ENCODE measurements at regions not wholly inside any gene's neighbourhood (a gene's known extent, or its start where the extent isn't known, plus 50 kb on each side); places are given as distances from the start of the nearest gene placed in this dataset.

DNA sequence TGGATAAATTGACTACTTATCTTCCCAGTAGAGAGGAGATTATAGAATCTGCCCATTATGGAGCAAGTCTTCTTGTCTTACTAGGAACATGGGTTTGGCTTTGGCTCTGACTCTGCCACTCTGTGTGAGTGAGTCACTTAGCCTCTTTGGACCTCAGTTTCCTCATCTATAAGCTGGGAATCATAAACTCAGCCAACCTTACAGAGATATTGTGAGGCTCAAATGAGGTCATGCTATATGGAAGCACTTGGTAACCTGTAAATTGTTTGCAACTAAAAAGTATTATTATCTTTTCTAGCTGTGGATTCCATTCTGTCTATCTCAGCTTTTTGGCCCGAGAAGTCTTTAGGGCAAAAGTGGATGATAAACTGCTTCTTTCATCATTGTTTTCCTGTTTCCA is 186.8 kb upstream of the TSC22D1 start:
- peaks cover 39% of the 10 kb centered on the region for H3K4me1 ChIP-seq (replicated peaks; ENCODE audit: insufficient read depth)
- no TSS peak for BruUV-seq (replicated peaks)
- no peaks in the 10 kb centered on the region for H4K20me1 ChIP-seq (ENCODE audit: insufficient read depth)
- no peak for DNase-seq
- ChIA-PET CTCF (no interaction called here), POLR2A (ENCODE audit: unreplicated experiment) (interaction anchor here (0.7 kb wide), 1 partner anchor 168 kb away, joined by 4 read pairs; no protein-coding TSS in a partner anchor)
- H3F3A ChIP-seq (ENCODE audit: insufficient read depth, low read depth) = peaks cover 34% of the 10 kb centered on the region
- no peak overlapping the region for H3K4me2 ChIP-seq
- H3K9me3 ChIP-seq (ENCODE audit: insufficient read depth, low read depth) = 0 out of 2 replicates have a peak, but pooled peaks cover 6% of the 10 kb centered on the region
- no peaks in the 10 kb centered on the region for H3K27me3 ChIP-seq (ENCODE audit: insufficient read depth, low read depth)
- no peaks in the 10 kb centered on the region for H3K79me2 ChIP-seq (ENCODE audit: low read depth)
- H3K4me3 ChIP-seq = no peak overlapping the region
- TF ChIP-seq EZH2 (IDR thresholded peaks at IDR 0.05; ENCODE audit: low read depth) = no peak
- TF ChIP-seq, protein P1, sequence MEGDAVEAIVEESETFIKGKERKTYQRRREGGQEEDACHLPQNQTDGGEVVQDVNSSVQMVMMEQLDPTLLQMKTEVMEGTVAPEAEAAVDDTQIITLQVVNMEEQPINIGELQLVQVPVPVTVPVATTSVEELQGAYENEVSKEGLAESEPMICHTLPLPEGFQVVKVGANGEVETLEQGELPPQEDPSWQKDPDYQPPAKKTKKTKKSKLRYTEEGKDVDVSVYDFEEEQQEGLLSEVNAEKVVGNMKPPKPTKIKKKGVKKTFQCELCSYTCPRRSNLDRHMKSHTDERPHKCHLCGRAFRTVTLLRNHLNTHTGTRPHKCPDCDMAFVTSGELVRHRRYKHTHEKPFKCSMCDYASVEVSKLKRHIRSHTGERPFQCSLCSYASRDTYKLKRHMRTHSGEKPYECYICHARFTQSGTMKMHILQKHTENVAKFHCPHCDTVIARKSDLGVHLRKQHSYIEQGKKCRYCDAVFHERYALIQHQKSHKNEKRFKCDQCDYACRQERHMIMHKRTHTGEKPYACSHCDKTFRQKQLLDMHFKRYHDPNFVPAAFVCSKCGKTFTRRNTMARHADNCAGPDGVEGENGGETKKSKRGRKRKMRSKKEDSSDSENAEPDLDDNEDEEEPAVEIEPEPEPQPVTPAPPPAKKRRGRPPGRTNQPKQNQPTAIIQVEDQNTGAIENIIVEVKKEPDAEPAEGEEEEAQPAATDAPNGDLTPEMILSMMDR (conservative IDR thresholded peaks at IDR 0.05) = no peak
- intact Hi-C loops (cut with micrococcal nuclease; ENCODE audit: unreplicated experiment) = no loop called here
- H3K36me3 ChIP-seq (ENCODE audit: low read depth) = no peaks in the 10 kb centered on the region; the same call in 1 of the 2 replicates
- H2AFZ ChIP-seq = no peak overlapping the region
- no peak overlapping the region for H3K27ac ChIP-seq
- no peaks in the 10 kb centered on the region for H3K9me2 ChIP-seq (ENCODE audit: insufficient read depth)

GRCh38 chr13:44760434-44760833 is 184.3 kb upstream of the TSC22D1 start:
- peaks cover 56% of the 10 kb centered on the region for H3F3A ChIP-seq (ENCODE audit: insufficient read depth, low read depth)
- no peak for DNase-seq
- no peaks in the 10 kb centered on the region for H3K27me3 ChIP-seq (ENCODE audit: insufficient read depth, low read depth)
- no peaks in the 10 kb centered on the region for H3K9me2 ChIP-seq (ENCODE audit: insufficient read depth)
- TF ChIP-seq EZH2 (IDR thresholded peaks at IDR 0.05; ENCODE audit: low read depth) = no peak
- TF ChIP-seq, protein P1 (conservative IDR thresholded peaks at IDR 0.05) = no peak
- H3K79me2 ChIP-seq (ENCODE audit: low read depth) = no peaks in the 10 kb centered on the region
- peak overlapping the region; percentile 56 for H2AFZ ChIP-seq
- POLR2A ChIA-PET (ENCODE audit: unreplicated experiment) = interaction anchor here (0.5 kb wide), 2 partner anchors 46 to 53 kb away, joined by 6 to 7 read pairs; no protein-coding TSS in a partner anchor
- CTCF ChIA-PET = no interaction called here
- BruUV-seq (replicated peaks) = no TSS peak
- intact Hi-C loops (cut with micrococcal nuclease; ENCODE audit: unreplicated experiment) = no loop called here
- H3K4me2 ChIP-seq = peak overlapping the region; percentile 82
- H3K4me3 ChIP-seq = peak overlapping the region; percentile 48; the same call in 1 of the 2 replicates
- peaks cover 62% of the 10 kb centered on the region for H3K4me1 ChIP-seq (replicated peaks; ENCODE audit: insufficient read depth)
- no peaks in the 10 kb centered on the region for H4K20me1 ChIP-seq (ENCODE audit: insufficient read depth)
- H3K36me3 ChIP-seq (ENCODE audit: low read depth) = no peaks in the 10 kb centered on the region; the same call in 1 of the 2 replicates
- peak overlapping the region; percentile 98 for H3K27ac ChIP-seq
- no peaks in the 10 kb centered on the region for H3K9me3 ChIP-seq (ENCODE audit: insufficient read depth, low read depth)

DNA sequence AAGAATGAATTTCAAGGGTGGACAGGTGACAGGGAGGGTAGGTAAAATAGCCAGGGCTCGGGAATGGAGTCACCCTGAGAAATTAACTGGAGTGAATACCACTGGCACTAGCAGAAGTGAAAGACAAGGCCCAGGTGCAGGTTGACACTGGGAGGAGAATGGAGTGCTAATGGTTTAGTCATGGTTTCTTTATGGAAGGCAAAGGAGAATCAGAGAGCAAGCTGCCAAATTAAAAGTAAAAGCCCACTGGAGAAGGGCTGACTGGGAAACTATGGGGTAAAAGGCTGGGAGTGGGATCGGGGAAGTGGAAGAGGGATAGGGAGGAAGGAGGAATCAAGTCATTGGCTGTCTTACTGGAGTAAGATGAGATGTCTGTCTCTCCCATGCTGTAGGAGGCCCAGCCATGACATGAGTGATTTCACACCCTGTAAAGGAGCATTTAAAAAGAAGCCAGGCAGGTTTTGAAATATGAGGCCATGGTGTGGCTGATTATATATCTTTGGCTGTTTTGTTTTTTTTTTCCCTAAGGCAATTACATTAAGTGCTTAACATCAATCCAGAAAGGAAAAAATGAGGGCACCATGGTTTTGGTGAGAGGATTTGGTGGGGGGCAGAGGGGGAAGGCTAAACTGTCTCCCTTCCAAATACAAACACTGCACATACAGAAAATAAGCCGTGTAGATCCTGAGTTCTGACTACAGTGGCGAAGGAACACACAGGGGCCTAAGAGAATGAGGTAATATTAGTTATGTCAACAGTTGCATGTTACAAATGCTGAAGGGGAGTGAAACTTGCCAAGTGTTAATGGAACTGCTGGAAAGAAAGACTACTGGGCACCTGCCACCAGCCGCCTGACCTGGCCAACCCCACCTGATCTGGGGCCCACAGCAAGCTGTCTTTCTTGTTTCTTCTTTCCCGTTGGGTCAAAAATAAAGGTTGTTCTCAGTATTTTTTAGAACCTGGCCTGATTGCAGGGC is 183.5 kb upstream of the TSC22D1 start:
- no peaks in the 10 kb centered on the region for H3K27me3 ChIP-seq (ENCODE audit: insufficient read depth, low read depth)
- peaks cover 60% of the 10 kb centered on the region for H3F3A ChIP-seq (ENCODE audit: insufficient read depth, low read depth)
- no peaks in the 10 kb centered on the region for H4K20me1 ChIP-seq (ENCODE audit: insufficient read depth)
- H3K4me3 ChIP-seq = peak overlapping the region; percentile 48
- POLR2A ChIA-PET (ENCODE audit: unreplicated experiment) = interaction anchor here (0.5 kb wide), 1 partner anchor 45 kb away, joined by 7 read pairs; no protein-coding TSS in a partner anchor
- H2AFZ ChIP-seq = peak overlapping the region; percentile 56
- TF ChIP-seq, protein P1 (conservative IDR thresholded peaks at IDR 0.05) = no peak
- no peak for TF ChIP-seq EZH2 (IDR thresholded peaks at IDR 0.05; ENCODE audit: low read depth)
- intact Hi-C loops (cut with micrococcal nuclease; ENCODE audit: unreplicated experiment) = loop anchor here (1.0 to 5.0 kb wide), 6 partner anchors 27 to 182 kb away; no protein-coding TSS in a partner anchor
- H3K27ac ChIP-seq = peak overlapping the region; percentile 98
- no peaks in the 10 kb centered on the region for H3K9me3 ChIP-seq (ENCODE audit: insufficient read depth, low read depth)
- peaks cover 68% of the 10 kb centered on the region for H3K4me1 ChIP-seq (replicated peaks; ENCODE audit: insufficient read depth)
- BruUV-seq (replicated peaks) = no TSS peak
- no peaks in the 10 kb centered on the region for H3K79me2 ChIP-seq (ENCODE audit: low read depth)
- peak; percentile 53 to 83 for DNase-seq
- H3K36me3 ChIP-seq (ENCODE audit: low read depth) = no peaks in the 10 kb centered on the region; the same call in 1 of the 2 replicates
- H3K9me2 ChIP-seq (ENCODE audit: insufficient read depth) = no peaks in the 10 kb centered on the region
- peak overlapping the region; percentile 82 for H3K4me2 ChIP-seq
- CTCF ChIA-PET = interaction anchor here (0.7 kb wide), 1 partner anchor 270 kb away, joined by 3 read pairs; no protein-coding TSS in a partner anchor
